SKM-1 (cell line): ENCODE measurements at regions not wholly inside any gene's neighbourhood (a gene's known extent, or its start where the extent isn't known, plus 50 kb on each side); places are given as distances from the start of the nearest gene placed in this dataset.

ENCODE experiments used
- DNase-seq: peaks from one replicate; lab custom pipeline; 2025; ENCODE audit not compliant: unreplicated experiment; lab: John Stamatoyannopoulos, UW

- no peak for DNase-seq
Measured at GRCh38 chr2:120401275-120402066, 55.5 kb downstream of the INHBB start.

GRCh38 chr2:120402067-120402433 lies 56.1 kb downstream of the INHBB start:
- DNase-seq = no peak

- DNase-seq = no peak
Measured at GRCh38 chr2:120402508-120402907, 56.6 kb downstream of the INHBB start.

DNA sequence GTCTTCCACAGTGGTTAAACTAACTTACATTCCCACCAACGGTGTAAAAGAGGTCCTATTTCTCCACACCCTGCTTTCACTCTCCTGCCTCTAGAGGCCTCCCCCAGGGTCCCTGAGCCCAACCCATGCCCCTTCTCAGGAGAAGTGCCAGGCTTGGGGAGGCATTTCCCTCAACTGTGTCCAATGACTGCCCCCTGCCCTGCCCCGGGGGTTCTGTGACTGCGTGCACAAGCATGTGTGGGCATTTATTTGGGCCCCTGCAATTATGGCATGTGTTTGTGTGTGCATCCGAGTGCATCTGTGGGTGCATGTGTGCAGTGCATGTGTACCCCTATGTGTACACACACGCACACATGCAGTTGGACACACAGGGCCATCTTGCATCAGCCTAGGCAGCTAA lies 57.3 kb downstream of the INHBB start:
- DNase-seq = no peak

DNA sequence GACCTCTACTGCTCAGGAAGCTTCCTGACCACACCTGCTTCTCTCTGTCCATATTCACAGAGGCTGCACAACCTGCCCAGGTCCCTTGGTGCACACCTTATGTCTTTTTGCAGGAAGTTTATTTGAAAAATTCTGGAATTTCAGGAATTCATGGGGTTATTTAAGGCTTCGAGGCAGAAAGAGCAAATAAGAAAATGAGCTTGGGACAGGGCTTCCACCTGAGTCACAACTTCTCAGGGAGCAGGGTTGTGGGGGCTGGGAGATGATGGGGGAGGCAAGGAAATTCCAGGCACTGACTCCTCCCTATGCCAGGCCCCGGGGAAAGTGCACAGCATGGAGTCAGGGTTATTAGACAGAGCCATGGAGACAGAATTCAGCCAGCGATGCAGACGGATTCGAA lies 57.7 kb downstream of the INHBB start:
- no peak for DNase-seq

- DNase-seq = no peak
Measured at GRCh38 chr2:120404274-120404673, 58.3 kb downstream of the INHBB start.

GRCh38 chr2:120404941-120405758 lies 59.2 kb downstream of the INHBB start:
- no peak for DNase-seq

DNA sequence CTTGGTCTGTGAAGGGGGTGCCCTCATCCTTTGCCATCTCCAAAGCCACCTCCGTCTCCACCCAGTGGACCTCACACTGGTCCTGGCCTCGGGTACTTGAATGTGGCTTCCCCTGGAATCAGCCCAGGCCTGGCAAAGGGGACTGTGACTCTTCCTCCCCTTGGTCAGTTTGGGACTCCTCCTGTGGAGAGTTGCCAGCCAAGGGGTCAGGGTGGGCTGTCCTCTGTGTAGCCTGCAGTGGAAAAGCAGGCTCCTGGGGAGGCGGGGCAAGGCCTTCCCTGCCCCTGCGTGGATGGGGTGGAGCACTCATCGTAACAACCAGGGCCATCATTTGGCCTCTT lies 59.8 kb downstream of the INHBB start:
- no peak for DNase-seq

DNA sequence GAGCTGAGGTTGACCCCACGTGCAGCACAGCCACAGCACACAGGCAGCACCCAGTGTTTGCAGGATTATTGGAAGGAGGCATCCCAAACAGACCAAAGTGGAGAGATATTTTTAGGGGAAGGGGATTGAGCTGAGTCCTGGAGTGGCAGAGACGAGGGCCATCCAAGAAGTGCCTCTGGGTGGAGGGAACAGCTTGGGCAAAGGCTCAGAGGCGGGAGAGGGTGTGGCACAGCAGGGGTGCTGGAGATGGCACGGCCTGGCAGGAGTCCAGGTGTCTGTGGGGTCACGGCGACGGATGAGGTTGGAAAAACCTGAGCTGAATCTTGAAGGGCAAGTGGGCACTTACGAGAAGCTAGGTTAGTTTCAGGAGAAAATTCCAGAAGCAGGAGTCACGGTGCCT lies 60.6 kb downstream of the INHBB start:
- no peak for DNase-seq

- no peak for DNase-seq
Measured at GRCh38 chr2:120410487-120410886, 64.6 kb downstream of the INHBB start.

DNA sequence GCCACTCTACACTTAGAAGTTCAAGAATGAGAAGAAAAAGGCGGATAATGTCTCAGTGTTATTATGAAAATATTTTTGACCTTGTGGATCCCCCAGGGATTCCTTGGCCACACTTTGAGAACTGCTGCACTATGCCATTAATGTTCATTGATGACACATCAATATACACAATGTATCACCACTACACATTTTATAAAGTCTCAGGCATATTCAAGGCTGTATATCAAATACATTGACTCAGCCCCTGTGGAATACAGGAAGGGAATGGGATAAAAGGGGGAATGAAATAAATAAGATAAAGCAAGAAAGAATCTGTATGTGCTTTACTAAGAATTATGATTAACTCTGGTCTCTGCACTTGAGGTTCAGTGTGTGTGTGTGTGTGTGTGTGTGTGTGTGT lies 69.1 kb downstream of the INHBB start:
- no peak for DNase-seq

- DNase-seq = no peak
Measured at GRCh38 chr2:120415728-120416509, 70.0 kb downstream of the INHBB start.

DNA sequence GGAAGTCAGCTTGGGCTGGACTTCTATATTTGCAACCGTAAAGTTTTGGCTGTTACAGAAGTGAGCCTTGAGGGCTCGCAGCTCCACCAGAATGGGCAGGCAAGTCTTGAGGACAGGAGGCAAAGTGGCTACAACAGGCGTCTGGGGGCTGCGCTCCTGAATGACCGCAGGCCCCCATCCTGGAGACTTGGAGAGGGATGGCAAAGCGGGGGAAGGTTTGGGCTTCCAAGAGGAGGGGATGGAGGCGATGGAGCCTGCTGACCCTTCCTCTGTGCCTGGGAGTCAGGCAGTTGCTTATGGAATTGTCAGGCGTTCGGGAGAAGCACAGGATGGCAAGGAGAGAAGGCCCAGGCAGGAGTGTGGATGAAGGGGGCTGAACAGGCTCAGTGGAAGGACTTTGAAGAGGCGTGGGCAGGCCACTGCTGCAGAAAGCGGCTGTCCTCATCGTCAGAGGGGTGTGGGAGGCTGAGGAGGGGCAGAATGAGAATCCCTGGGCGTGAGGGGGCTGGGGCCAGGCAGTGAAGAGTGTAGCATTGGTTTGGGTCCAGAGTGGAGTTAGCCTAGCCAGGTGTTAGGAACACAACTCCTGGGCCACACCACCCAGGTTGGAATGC lies 72.3 kb downstream of the INHBB start:
- no peak for DNase-seq

- DNase-seq = no peak
Measured at GRCh38 chr2:120419073-120419472, 73.1 kb downstream of the INHBB start.

GRCh38 chr2:120419955-120420354 lies 74.0 kb downstream of the INHBB start:
- no peak for DNase-seq

GRCh38 chr2:120421126-120421829 lies 75.3 kb downstream of the INHBB start:
- DNase-seq = no peak

GRCh38 chr2:120421830-120422175 lies 75.9 kb downstream of the INHBB start:
- DNase-seq = no peak

GRCh38 chr2:120422465-120423160 lies 76.7 kb downstream of the INHBB start:
- DNase-seq = no peak

DNA sequence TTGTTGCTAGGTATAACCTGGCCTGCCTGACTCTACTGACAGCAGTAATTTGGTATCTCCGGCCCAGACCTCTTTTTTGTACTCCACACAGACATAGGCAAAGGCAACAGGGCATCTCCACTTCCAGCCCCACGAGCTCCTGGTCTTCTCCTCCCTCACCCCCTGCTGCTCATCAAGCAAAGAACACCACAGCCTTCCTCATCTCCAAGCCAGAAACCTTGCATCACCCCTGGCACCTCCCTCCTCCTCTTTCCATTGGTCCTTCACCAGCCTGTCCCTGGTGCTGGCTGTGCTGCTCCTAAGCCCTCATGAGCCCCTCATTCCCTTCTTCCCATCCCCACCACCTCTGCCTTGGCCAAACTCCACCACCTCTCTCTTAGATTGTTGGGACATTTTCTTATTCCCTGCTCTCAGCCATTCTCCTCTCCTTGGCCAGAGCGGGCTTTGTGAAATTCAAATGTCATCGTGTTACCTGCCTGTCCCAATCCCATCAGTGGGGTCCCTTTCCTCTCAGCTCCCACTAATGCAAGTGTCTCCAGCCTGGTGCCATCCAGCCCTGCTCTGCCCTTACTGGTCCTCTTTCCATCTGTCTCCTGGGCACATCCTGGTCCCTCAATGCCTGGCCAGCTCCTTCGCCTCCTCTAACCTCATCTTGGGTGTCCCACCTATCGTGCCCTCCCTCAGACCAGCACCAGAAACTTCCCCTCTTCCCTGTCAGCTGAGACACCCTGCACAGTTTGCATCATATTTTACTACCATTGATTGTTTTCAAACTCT lies 77.4 kb downstream of the INHBB start:
- DNase-seq = no peak
